Stimulated activated CD4-positive, alpha-beta T cell treated with anti-CD3 and anti-CD28 coated beads, Interleukin-4, amount 100 ng/mL, for 4 hours (primary cell): ENCODE measurements at regions not wholly inside any gene's neighbourhood (a gene's known extent, or its start where the extent isn't known, plus 50 kb on each side); places are given as distances from the start of the nearest gene placed in this dataset.

Experiments
- DNase-seq, 2 experiments: peaks; one replicate each; pipeline ENCODE4 v3.0.0-alpha.2; 2020

- no peak for DNase-seq
These were observed 144.7 kb downstream of the SLC4A3 start for GRCh38 chr2:219772103-219772635.

DNA sequence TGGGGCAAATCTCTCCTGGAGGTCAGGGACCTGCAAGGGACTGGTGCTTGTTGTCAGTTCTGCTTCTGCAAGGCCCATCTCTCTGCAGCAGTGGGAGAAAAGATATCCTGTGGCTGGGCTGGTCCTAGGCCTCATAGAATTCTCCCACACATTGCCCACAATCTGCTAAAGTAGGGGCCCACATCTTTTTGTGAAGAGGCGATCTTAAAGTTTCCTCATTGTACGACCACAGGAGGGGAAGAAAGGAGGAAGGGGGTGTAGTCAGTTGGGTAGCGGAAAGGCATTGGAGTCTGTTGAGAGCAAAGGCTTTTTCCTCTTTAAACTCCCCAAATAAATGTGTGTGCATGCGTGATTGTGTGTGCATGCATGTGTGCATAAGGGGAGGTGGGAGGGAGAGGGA, 145.3 kb downstream of the SLC4A3 start:
- no peak for DNase-seq

DNA sequence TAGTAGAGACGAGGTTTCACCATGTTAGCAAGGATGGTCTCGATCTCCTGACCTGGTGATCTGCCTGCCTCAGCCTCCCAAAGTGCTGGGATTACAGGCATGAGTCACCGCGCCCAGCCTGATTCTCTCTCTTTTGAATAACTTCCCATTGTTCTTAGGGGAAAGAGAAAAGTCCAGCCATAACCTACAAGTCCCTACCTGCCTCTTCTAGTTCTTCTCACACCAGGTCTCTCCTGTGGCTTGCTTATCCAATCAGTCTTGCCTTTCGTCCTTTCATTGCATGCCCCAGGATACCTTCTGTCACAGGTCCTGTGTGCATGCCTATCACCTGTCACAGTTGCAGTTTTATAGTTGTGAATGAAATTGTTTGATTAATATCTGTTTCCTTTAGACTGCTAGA, 148.1 kb downstream of the SLC4A3 start:
- DNase-seq: no peak

DNA sequence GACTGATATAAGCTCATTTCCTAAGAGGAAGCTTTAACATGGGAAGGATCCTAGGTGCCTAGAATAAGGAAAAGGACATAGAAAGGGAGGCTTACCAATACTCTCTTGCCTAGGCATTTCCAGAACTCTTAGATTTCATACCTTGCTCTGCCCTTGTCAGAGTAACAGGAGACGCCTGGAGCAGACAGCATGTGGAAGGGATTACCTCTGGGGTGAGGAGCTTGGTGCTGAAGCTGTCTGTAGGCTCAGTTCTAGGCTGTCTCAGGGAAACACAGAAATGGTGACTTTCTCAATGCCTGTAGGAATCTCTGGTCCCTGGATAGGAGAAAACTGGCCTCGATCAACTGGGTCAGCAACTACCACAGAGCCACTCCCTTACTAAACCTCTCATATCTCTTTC, 150.0 kb downstream of the SLC4A3 start:
- no peak for DNase-seq

GRCh38 chr2:219778189-219778588, 150.8 kb downstream of the SLC4A3 start:
- no peak for DNase-seq

DNA sequence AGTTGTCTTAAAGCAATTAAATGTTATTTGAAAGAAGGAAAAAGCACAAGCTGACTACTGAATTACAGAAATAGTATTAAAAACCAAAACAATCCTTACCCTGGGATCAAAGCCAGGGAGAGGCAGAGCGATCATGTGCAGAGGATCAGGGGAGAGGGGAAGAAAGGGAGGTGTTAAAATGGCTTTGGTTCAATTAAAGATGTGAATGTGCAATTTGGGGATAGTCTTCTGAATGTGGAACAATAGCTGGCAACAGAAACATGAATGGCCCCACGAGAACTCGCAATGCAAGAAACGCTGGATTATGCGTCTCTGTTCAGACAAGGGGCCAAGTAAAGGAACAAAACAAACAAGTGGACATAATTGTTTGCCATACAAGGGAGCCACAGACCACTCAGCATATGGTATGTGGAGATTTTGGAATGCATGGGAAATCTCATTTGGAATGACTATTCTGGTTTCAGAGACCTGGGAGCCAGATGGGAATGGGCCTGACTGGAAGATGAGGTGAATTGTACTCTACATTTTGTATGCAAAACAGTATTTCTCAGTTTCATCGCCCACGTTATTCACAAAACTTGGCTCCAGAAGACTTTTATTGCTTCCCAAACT, 155.4 kb downstream of the SLC4A3 start:
- no peak for DNase-seq

- no peak for DNase-seq
These were observed 156.0 kb downstream of the SLC4A3 start for GRCh38 chr2:219783359-219783975.

DNA sequence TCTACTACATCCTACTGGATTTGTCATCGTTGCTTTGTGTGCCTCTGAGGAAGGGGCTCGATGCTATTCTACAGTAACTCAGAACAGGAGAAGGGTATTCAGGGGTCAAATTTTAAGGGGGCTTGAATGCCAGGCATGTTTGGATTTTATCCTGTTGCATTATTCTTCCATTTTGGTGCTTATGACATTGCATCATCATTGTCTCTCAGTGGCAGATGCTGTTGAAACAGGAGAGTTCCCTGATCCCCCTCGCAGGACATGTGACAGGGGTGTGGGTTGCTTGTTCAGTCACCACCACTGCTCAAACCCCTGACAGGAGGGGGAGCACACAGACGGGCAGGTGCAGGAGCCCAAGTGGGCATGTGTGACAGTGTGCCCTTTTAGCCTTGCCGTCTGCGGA, 156.7 kb downstream of the SLC4A3 start:
- DNase-seq: no peak

DNA sequence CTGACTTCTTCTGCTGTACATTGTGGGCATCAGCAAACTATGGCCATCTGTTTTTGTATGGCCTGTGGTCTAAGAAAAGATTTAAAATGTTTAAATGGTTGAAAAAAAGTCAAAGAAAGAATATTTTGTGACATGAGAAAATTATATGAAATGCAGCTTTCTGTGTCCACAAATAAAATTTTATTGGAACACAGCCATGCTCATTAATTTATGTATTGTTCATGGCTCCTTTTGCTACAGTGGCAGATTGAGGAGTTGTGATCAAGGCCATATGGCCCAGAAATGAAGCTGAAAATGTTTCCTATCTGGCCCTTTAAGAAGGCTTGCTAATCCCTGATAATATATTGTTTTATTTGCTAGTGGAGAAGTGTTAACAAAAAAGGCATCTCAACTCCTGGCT, 162.0 kb downstream of the SLC4A3 start:
- no peak for DNase-seq

DNA sequence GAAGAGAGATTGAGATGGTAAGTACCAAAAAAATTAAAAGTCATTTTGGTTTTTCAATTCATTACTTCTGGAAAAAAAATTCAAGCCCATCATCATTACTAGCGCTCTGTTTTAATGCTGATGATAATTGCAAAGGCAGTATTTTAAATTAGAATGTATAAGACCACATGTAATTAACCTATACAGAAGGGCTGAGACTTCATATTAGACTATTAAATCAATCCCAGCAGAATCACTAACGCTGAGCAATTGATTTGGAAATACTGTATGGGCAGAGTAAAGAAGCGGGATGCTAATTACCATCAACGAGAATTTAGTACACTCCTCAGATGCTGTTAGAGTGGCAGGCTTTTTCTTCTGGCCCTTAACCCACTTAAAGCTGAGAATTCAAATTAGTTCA, 165.0 kb downstream of the SLC4A3 start:
- no peak for DNase-seq

GRCh38 chr2:219798430-219798829, 171.0 kb downstream of the SLC4A3 start:
- no peak for DNase-seq

GRCh38 chr2:219803294-219803693, 175.9 kb downstream of the SLC4A3 start:
- DNase-seq: no peak

DNA sequence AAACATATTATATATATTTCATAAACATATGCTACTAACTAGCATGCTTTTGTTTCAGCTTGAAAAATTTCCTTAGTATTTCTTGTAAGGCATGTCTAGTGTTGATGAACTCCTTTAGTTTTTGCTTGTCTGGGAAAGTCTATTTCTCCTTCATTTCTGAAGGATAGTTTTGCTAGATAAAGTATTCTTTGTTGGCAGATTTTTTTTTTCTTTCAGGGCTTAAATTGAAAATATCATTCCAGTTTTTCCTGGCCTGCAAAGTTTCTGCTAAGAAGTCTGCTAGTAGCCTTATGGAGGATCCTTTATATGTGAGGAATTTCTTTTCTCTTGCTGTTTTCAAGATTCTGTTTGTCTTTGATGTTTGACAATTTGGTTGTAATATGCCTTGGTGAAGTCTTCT, 183.5 kb downstream of the SLC4A3 start:
- no peak for DNase-seq

DNA sequence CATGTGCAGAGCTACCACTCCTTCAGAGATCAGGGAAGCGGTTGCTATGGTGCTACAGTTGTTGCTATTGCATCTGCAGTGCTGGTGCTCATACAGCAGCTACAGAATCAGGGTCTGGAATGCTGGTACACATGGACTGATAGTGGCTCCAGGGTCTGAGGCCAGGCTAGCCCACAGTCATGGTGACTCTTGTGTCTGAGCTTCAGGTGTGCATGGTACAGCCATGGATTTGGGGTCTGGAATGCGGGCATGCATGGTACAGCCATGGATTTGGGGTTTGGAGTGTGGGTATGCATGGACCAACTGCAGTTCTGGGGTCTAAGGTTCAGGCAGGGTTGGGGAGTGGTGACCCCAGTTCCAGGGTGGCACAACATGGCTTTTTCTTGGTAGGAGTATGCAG, 185.2 kb downstream of the SLC4A3 start:
- no peak for DNase-seq

- DNase-seq: no peak
These were observed 193.3 kb downstream of the SLC4A3 start for GRCh38 chr2:219820767-219821166.

GRCh38 chr2:219823574-219823973, 196.1 kb downstream of the SLC4A3 start:
- no peak for DNase-seq

DNA sequence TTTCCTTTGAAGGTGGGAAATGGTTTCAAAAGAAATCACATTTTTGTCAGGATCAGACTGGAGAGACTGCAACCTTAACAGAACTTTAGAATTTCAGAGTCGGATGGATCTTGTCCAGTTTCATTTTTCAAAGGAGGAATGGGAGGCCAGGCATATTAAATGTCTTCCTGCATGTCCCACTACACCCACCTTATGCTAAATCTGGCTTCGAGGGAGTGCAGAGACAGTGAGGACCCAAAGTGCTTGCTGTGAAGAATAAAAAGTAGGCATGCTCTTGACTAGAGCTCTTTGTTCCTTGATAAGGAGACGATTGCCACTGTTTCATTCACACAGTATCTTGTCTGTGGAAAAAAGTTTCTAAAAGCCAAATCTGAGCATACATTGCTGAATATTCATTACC, 197.6 kb downstream of the SLC4A3 start:
- no peak for DNase-seq

DNA sequence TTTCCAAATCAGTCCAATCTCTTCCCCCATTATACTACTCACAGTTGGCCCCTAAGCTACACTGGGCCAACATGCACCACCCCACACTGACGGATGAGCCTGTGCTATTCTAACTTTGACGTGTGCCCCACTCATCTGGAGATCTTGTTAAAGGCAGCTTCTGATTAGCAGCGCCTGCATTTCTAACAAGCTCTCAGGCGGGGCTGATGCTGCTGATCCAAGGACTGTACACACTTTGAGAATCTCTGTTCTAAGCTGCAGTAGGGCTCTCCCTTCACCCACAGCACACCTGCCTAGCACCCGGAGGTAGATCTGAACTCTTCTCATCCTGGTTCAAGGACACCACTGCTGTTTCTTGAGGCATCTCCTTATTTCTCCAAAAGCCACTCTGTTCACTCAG, 200.7 kb downstream of the SLC4A3 start:
- no peak for DNase-seq

GRCh38 chr2:219829667-219830352, 202.4 kb downstream of the SLC4A3 start:
- no peak for DNase-seq

GRCh38 chr2:219830353-219830738, 202.9 kb downstream of the SLC4A3 start:
- DNase-seq: no peak

DNA sequence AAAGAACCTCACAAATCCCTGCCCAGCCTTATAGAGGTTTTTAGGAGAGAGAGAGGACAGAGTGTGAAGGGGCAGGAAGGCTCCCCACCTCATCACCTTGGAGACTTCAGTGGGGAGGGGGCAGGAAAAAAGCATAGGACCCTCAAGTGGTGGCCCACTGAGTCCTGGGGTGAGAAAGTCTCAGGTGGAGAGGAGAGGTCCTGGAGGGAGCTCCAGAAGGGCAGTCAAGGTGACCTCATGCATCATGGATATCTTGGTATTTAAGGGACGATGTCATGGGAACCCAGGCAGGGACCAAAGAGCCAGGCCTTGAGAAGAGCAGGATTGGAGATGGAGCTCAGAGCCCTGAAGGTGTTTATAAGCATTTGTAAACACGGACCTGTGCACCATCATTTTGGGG, 204.5 kb downstream of the SLC4A3 start:
- DNase-seq: no peak

GRCh38 chr2:219832904-219833303, 205.5 kb downstream of the SLC4A3 start:
- no peak for DNase-seq

DNA sequence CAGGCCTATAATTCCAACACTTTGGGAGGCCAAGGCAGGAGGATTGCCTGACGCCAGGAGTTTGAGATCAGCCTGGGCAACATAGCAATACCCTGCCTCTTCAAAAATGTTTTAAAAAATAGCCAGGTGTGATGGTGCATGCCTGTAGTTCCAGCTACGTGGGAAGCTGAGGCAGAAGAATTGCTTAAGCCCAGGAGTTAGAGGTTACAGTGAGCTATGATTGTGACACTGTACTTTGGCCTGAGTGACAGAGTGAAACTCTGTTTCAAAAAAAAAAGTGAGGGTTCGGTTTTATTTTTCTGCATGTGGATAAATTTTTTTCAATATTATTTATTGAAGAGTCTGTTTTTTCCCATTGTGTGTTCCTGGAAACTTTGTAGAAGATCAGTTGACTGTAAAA, 208.1 kb downstream of the SLC4A3 start:
- DNase-seq: no peak

DNA sequence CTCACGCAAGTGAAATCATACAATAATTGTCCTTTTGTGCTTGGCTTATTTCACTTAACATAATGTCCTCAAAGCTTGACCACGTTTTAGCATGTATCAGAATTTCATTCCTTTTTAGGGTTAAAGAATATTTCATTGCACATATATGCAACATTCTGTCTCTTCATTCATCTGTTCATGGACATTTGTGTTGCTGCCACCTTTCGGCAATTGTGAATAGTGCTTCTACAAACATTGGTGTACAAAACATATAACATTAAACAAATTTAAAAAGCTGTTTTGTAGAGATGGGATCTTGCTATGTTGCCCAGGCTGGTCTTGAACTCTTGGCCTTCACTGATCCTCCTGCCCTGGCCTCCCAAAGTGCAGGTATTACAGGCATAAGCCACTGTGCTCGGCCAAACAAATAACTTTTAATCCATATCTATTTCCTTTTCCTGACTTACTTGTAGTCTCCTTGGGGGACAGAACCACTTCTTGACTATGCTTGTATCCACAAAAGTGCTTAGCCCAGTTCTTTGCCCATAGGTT, 209.3 kb downstream of the SLC4A3 start:
- DNase-seq: no peak
